Gastroesophageal sphincter (tissue), 4 donors: ENCODE measurements at regions not wholly inside any gene's neighbourhood (a gene's known extent, or its start where the extent isn't known, plus 50 kb on each side); places are given as distances from the start of the nearest gene placed in this dataset.

Source experiments
- ATAC-seq: fragments of 150-250 bp; one replicate; pipeline ENCODE4 v1.9.1; 2016; ENCODE audit warnings: mild to moderate bottlenecking, moderate library complexity
- H3K27ac ChIP-seq, 4 donors: fragments of 200-600 bp; sonication (generic) in 3 of 4; 1 replicate in 3 of 4; 2 replicates in 1 of 4; pipeline ENCODE4 v1.5.1; 2016 to 2019
- H3K27me3 ChIP-seq: fragments of 200-600 bp; sonication (generic); one replicate; pipeline ENCODE4 v1.5.1; 2019
- H3K36me3 ChIP-seq, 2 donors: fragments of 200-600 bp; sonication (generic); one replicate each; pipeline ENCODE4 v1.5.1; 2019; ENCODE audit warnings: control low read depth in 1 of 2
- H3K4me1 ChIP-seq, 3 donors: fragments of 200-600 bp; sonication (generic); 1 replicate in 2 of 3; 2 replicates in 1 of 3; pipeline ENCODE4 v1.5.1; 2016 to 2019; ENCODE audit warnings: control low read depth in 2 of 3
- H3K4me3 ChIP-seq, 2 donors: fragments of 200-600 bp; sonication (generic); one replicate each; pipeline ENCODE4 v1.5.1; 2019; ENCODE audit warnings: mild to moderate bottlenecking in 1 of 2, moderate library complexity in 1 of 2
- H3K9me3 ChIP-seq, 3 donors: fragments of 200-600 bp; sonication (generic); one replicate each; pipeline ENCODE4 v1.5.1; 2017 to 2019; ENCODE audit warnings: control low read depth in 2 of 3
- CTCF ChIP-seq, 4 experiments: fragments of 200-600 bp in 2 of 4; fragments of 450-650 bp in 2 of 4; sonication (generic) in 1 of 4; IDR thresholded peaks; one replicate each; pipeline ENCODE4 v1.5.1; 2017 to 2019; ENCODE audit warnings: antibody characterized with exemption in 4 of 4, mild to moderate bottlenecking in 2 of 4, moderate library complexity in 2 of 4
- EP300 ChIP-seq: sonication (generic); formaldehyde crosslinking; IDR thresholded peaks from one replicate; pipeline ENCODE4 v1.6.1; 2017; ENCODE audit warnings: antibody characterized with exemption, mild to moderate bottlenecking
- POLR2A ChIP-seq, 2 donors: fragments of 450-650 bp; IDR thresholded peaks; one replicate each; pipeline ENCODE4 v1.6.1; 2017; ENCODE audit warnings: antibody characterized with exemption in 2 of 2, mild to moderate bottlenecking in 2 of 2, moderate library complexity in 1 of 2
- POLR2AphosphoS5 ChIP-seq: sonication (generic); formaldehyde crosslinking; IDR thresholded peaks from one replicate; pipeline ENCODE4 v1.6.1; 2017; ENCODE audit warnings: antibody characterized with exemption
- WGBS, 2 donors: methylation state at CpG; one replicate each; pipeline ENCODE4 v1.1.5; 2018; ENCODE audit warnings: low coverage in 1 of 2; 5-methylcytosine and 5-hydroxymethylcytosine counted together
- small RNA-seq, 4 donors: library from RNA; depleted of rRNA; stranded (forward); fragments of <200 nt; gene quantifications; one replicate each; pipeline ENCODE3, GENCODE V24; 2016

- Histone ChIP-seq H3K27me3 (no peaks in the 10 kb centered on the region), H3K4me1 (peaks cover 0 to 30% (median 0%) of the 10 kb centered on the region in 3 donors), H3K9me3 (no peaks in the 10 kb centered on the region), H3K27ac (peak overlapping the region in 3 of 4 donors; percentile 13 to 56 (median 46)), H3K4me3 (no peak overlapping the region), H3K36me3 (no peaks in the 10 kb centered on the region)
- WGBS, 2 donors = 54 to 57% methylated on average over 3 of the region's 3 CpGs
- no peak for ATAC-seq
- no peak for TF ChIP-seq CTCF (IDR thresholded peaks at IDR 0.05)
- TF ChIP-seq POLR2AphosphoS5 = no peak
- TF ChIP-seq EP300 = no peak
- TF ChIP-seq POLR2A (IDR thresholded peaks at IDR 0.05) = no peak
These were observed 51.7 kb upstream of the NFIB start for GRCh38 chr9:14365670-14366069.

Small RNA genes in the stretch of these regions (small RNA-seq; reads per million reads assigned to genes)
- gene AL159169.1 = 0 reads per million in 4 donors
